ENCODE measurements at regions not wholly inside any gene's neighbourhood (a gene's known extent, or its start where the extent isn't known, plus 50 kb on each side); places are given as distances from the start of the nearest gene placed in this dataset.

- Histone ChIP-seq H3K27me3 (ENCODE audit: control insufficient read depth in 4 of 4, insufficient read depth in 4 of 4, low read length in 3 of 4) (no peaks in the 10 kb centered on the region), H3K9me3 (ENCODE audit: control insufficient read depth in 4 of 4, low read length in 3 of 4) (peaks cover 0 to 1% (median 0%) of the 10 kb centered on the region in 4 donors), H3K4me1 (ENCODE audit: control insufficient read depth in 4 of 4, insufficient read depth in 4 of 4, low read length in 3 of 4) (peaks cover 6 to 26% (median 18%) of the 10 kb centered on the region in 4 donors), H3K9ac (ENCODE audit: low read depth in 1 of 2, low read length in 2 of 2) (no peak overlapping the region), H3K27ac (ENCODE audit: low read depth in 1 of 2, low read length in 2 of 2) (no peak overlapping the region), H3K4me3 (ENCODE audit: low read depth in 1 of 3, low read length in 3 of 3) (no peak overlapping the region), H3K36me3 (ENCODE audit: control insufficient read depth in 4 of 4, insufficient read depth in 3 of 4, low read depth in 1 of 4, low read length in 3 of 4) (no peaks in the 10 kb centered on the region)
- DNase-seq (ENCODE audit: low spot score), result no peak
- 58% methylated on average over 3 of the region's 3 CpGs for WGBS
- TF ChIP-seq HNF4A (conservative IDR thresholded peaks at IDR 0.05) (no peak), ATF3 (IDR thresholded peaks at IDR 0.05) (no peak), FOXA2 (IDR thresholded peaks at IDR 0.05) (no peak), ZBTB33 (IDR thresholded peaks at IDR 0.05) (no peak), SP1 (IDR thresholded peaks at IDR 0.05) (no peak), RAD21 (IDR thresholded peaks at IDR 0.05) (no peak), NR2F2 (IDR thresholded peaks at IDR 0.05) (no peak), GABPA (IDR thresholded peaks at IDR 0.05 in 1 of 2, conservative IDR thresholded peaks at IDR 0.05 in 1 of 2) (no peak), JUND (IDR thresholded peaks at IDR 0.05) (no peak), CTCF (IDR thresholded peaks at IDR 0.05; ENCODE audit: low read depth, low read length, missing input control) (no peak), EGR1 (IDR thresholded peaks at IDR 0.05; ENCODE audit: low read depth in 2 of 2) (no peak), FOXA1 (IDR thresholded peaks at IDR 0.05) (no peak), HNF4G (IDR thresholded peaks at IDR 0.05) (no peak), TAF1 (conservative IDR thresholded peaks at IDR 0.05) (no peak), RXRA (IDR thresholded peaks at IDR 0.05) (no peak), MAX (IDR thresholded peaks at IDR 0.05) (no peak), YY1 (IDR thresholded peaks at IDR 0.05) (no peak), REST (IDR thresholded peaks at IDR 0.05) (no peak)
Measured at GRCh38 chr7:96952974-96953391, 52.4 kb upstream of the DLX6 start.
